GM10266 (cell line): ENCODE measurements at regions not wholly inside any gene's neighbourhood (a gene's known extent, or its start where the extent isn't known, plus 50 kb on each side); places are given as distances from the start of the nearest gene placed in this dataset.
"Not testable (repeated sequence)": the region's sequence is repeated elsewhere in the genome, so short reads cannot be mapped to it uniquely, and the experiment has no call there.

Experiments
- DNase-seq: peaks from one replicate; pipeline ENCODE4 v3.0.0; 2012; ENCODE audit errors: extremely low spot score
- CTCF ChIP-seq: IDR thresholded peaks from 2 replicates; pipeline ENCODE4 v1.5.1; 2012; ENCODE audit warnings: mild to moderate bottlenecking, low read depth; ENCODE audit not compliant: control insufficient read depth, insufficient read depth; ENCODE audit errors: missing control alignments

- TF ChIP-seq CTCF: no peak
- DNase-seq: no peak
Measured at GRCh38 chr3:166282931-166283330, 445.7 kb upstream of the BCHE start.

- no peak for DNase-seq
- TF ChIP-seq CTCF: no peak
Measured at GRCh38 chr3:166279636-166280035, 442.4 kb upstream of the BCHE start.

- no peak for TF ChIP-seq CTCF
- DNase-seq: no peak
Measured at GRCh38 chr3:166275024-166275390, 437.8 kb upstream of the BCHE start.

GRCh38 chr3:166274351-166275023, 437.3 kb upstream of the BCHE start:
- no peak for TF ChIP-seq CTCF
- DNase-seq: no peak

- DNase-seq: no peak
- TF ChIP-seq CTCF: no peak
Measured at GRCh38 chr3:166270429-166270828, 433.2 kb upstream of the BCHE start.

GRCh38 chr3:166265153-166265552, 427.9 kb upstream of the BCHE start:
- no peak for DNase-seq
- TF ChIP-seq CTCF: no peak

- no peak for TF ChIP-seq CTCF
- DNase-seq: no peak
Measured at GRCh38 chr3:166263460-166263859, 426.2 kb upstream of the BCHE start.

GRCh38 chr3:166258293-166258850, 421.1 kb upstream of the BCHE start:
- not testable (repeated sequence) for DNase-seq
